Limb (tissue), 2 donors: ENCODE measurements at regions not wholly inside any gene's neighbourhood (a gene's known extent, or its start where the extent isn't known, plus 50 kb on each side); places are given as distances from the start of the nearest gene placed in this dataset.
"Not testable (repeated sequence)": the region's sequence is repeated elsewhere in the genome, so short reads cannot be mapped to it uniquely, and the experiment has no call there.

Experiments used
- DNase-seq, 2 donors: peaks; one replicate each; pipeline ENCODE4 v3.0.0-alpha.2; 2016; ENCODE audit errors: extremely low spot score in 2 of 2

- no peak for DNase-seq
Measured at GRCh38 chr5:157956271-157956885, 97.4 kb upstream of the CLINT1 start.

GRCh38 chr5:157955541-157956172 lies 96.7 kb upstream of the CLINT1 start:
- no peak for DNase-seq

GRCh38 chr5:157952374-157952685 lies 93.4 kb upstream of the CLINT1 start:
- DNase-seq = no peak

DNA sequence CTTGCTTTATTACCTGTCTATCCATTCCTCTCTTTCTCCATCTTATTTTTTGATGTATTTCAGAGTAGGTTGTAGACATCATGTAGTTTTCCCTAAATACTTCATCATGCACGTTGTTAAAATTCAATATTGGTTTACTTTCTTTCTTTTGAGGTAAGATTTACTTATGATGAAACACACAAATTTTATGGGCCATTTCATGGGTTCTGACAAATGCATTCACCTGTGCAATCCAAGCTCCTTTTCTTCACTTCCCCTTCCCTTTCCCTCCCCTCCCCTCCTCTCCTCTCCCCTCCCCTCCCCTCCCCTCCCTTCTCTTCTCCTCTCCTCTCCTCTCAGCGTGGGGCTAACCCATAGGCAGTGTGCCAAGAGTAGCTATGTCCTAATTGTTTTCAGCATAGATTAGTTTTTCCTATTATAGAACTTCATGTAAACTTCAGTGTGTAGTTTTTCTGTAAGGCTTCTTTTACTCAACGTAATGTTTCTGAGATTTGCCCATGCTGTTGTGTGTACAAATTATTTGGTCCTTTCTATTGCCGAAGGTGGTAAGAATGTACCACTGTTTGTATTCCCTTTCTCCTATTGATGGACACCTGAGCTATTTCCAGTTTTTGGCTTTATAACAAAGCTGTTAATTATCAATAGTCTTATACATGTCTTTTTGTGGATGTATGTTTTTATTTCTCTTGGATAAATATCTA lies 92.9 kb upstream of the CLINT1 start:
- no peak for DNase-seq

DNA sequence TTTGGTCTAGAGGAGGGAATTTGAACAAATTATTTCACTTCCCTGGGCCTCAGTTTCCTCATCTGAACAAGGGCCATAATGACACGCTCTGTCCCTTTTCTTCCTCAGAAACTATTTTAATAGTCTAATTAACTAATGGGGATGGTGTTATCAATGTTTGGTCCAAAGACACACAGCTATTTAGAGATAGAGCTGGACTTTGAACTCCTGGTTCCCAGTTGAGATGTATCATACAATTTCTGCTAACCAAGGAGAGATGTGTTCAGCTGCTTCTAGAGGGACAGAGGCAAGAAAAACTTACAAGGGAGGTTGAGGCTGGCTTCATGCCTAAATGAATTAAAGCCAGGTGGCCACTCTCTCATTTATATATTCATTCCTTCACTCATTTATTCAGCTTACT lies 90.6 kb upstream of the CLINT1 start:
- DNase-seq = no peak

DNA sequence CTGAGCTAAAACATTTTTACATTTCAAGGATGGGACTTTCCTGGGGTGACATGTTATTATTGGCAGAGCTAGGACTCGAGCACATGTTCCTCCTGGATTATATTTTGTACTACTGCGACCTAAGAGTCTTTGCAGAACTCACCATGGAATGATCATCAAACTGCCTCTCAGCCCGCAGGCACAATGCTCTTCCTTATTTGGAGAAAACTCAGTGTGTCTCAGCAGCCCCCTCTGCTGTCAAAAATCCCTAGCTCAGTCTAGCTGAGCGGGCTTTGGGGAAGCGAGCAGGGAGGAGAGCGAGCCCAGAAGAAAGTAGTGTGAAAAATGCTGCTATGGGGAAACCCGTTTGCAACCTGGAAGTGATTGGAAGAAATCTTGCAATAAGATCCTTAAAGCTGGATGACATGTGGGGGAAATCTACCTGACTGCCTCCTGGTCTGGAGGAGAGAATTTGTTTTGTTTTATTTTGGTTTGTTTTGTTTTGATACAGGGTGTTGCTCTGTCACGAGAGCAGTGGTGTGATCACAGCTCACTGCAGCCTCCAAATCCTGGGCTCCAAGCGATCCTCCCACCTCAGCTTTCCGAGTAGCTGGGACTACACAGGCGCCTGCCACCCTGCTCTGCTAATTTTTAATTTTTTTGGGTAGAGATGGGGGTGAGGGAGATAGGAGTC lies 89.9 kb upstream of the CLINT1 start:
- DNase-seq = peak; percentile 92 to 94

DNA sequence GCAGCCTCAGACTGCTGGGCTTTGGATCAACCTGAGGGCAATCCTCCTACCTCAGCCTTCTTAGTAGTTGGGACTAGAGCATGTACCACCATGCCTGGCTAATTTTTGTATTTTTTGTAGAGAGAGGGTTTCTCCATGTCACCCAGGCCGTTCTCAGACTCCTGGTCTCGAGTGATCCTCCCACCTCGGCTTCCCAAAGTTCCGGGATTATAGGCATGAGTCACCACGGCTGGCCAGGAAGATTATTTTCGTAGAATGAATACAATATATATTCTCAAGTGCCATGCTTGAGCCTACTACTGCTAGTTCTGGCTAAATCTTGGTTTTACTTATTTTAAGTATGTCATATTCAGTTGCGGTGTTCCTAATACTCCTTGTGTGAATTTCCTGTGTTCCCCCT lies 88.2 kb upstream of the CLINT1 start:
- DNase-seq = no peak

GRCh38 chr5:157945822-157946221 lies 86.9 kb upstream of the CLINT1 start:
- DNase-seq = not testable (repeated sequence)

GRCh38 chr5:157944938-157945337 lies 86.0 kb upstream of the CLINT1 start:
- DNase-seq = no peak

GRCh38 chr5:157944077-157944633 lies 85.2 kb upstream of the CLINT1 start:
- no peak for DNase-seq

GRCh38 chr5:157942595-157942994 lies 83.7 kb upstream of the CLINT1 start:
- DNase-seq = no peak

GRCh38 chr5:157941616-157942015 lies 82.7 kb upstream of the CLINT1 start:
- no peak for DNase-seq

DNA sequence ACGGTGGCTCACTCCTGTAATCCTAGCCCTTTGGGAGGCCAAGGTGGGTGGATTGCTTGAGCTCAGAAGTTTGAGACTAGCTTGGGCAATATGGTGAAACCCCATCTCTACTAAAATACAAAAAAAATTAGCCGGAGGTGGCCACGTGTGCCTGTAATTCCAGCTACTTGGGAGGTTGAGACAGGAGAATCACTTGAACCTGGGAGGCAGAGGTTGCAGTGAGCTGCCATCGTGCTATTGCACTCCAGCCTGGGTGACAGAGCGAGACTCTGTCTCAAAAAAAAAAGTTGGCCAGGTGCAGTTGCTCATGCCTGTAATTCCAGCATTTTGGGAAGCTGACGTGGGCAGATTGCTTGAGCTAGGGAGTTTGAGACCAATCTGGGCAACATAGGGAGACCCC lies 79.2 kb upstream of the CLINT1 start:
- not testable (repeated sequence) for DNase-seq

- not testable (repeated sequence) for DNase-seq
Measured at GRCh38 chr5:157936776-157937501, 78.0 kb upstream of the CLINT1 start.

GRCh38 chr5:157934600-157934999 lies 75.7 kb upstream of the CLINT1 start:
- no peak for DNase-seq

GRCh38 chr5:157933005-157933404 lies 74.1 kb upstream of the CLINT1 start:
- no peak for DNase-seq

DNA sequence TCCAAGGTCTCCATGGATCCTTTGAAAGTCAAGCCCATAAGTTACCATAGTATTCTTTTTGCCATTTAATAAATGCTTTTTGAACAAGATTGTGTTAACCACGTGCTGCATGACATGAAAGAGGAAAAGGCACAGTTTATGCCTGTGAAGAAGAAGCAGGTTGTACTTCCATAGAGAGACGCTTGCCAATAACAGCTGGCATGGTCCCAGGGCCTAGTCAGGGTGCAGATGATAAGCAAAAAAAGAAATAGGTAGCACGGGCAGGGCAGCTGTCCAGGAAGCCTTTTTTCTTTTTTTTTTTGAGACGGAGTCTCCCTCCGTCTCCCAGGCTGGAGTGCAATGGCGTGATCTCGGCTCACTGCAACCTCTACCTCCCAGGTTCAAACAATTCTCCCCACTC lies 71.8 kb upstream of the CLINT1 start:
- DNase-seq = no peak

DNA sequence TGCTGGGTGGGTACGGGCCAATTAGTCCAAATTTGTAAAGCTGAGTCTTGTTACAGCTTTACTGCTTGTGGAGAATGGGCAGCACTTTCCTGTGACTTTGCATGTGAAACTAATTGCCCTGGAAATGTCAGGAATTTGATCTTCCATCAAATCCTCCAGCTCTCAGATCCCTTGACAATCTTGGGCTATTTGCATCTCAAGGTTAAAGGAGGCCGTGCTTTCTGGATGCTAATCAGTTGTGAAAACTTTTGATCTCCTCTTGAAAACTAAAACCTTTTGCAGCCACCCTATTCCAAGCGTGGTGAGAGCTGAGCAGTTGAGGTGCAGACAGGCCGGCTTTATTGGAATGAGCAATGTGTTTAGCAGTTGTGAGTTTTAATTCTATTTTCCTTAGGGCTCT lies 68.0 kb upstream of the CLINT1 start:
- no peak for DNase-seq

- no peak for DNase-seq
Measured at GRCh38 chr5:157925786-157926671, 67.1 kb upstream of the CLINT1 start.

DNA sequence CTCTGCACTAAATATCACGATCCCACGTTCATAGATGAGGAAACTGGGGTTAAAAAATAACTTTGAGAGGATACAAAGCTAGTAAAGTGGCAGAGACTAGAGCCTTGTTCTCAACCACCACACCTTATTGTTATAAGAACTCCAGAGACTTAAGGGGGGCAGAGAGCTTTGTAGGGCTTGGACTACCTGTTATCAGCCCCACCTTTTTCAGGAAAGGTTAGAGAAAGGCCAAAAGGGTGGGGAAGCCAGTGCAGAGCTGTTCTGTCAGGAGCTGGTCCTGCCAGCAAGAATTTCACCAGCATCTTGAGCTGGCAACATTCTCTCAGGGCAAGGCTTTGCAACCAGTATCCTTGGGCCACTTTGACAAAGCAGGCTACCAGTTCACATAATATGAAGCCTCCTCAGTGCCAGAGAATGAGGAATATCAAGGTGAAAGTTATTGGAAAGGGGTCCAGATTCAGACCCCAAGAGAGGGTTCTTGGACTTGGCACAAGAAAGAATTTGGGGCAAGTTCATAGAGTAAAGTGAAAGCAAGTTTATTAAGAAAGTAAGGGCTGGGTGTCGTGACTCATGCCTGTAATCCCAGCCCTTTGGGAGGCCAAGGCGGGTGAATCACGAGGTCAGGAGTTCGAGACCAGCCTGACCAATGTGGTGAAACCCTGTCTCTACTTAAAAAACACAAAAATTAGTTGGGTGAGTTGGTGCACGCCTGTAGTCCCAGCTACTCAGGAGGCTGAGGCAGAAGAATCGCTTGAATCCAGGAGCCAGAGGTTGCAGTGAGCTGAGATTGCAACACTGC lies 66.2 kb upstream of the CLINT1 start:
- DNase-seq = no peak
